SK-N-SH (cell line): ENCODE measurements at regions not wholly inside any gene's neighbourhood (a gene's known extent, or its start where the extent isn't known, plus 50 kb on each side); places are given as distances from the start of the nearest gene placed in this dataset.
A peak's percentile ranks its signal among the peaks of the same experiment; 100 is the strongest.

Experiments
- CTCF ChIA-PET: fragments of 300-600, 350-600 bp; formaldehyde crosslinking; extraction: SDS; loops from one replicate; lab custom pipeline; 2021; lab: Yijun Ruan, JAX
- POLR2A ChIA-PET: fragments of 350-600 bp; sonication (Branson Sonifier 250); formaldehyde crosslinking; extraction: SDS; loops from one replicate; lab custom pipeline; 2020; ENCODE audit warnings: antibody characterized with exemption, inconsistent platforms; lab: Yijun Ruan, JAX
- DNase-seq: peaks from one replicate; pipeline ENCODE4 v3.0.0; 2012
- H2AFZ ChIP-seq: fragments of 200-600 bp; sonication (generic); 2 replicates; pipeline ENCODE4 v1.8.1; 2016; ENCODE audit warnings: antibody characterized with exemption, mild to moderate bottlenecking, low read depth
- H3F3A ChIP-seq: fragments of 200-600 bp; sonication (generic); replicated peaks from 2 replicates; pipeline ENCODE3; 2016; ENCODE audit warnings: antibody characterized with exemption, mild to moderate bottlenecking; ENCODE audit not compliant: insufficient read depth
- H3K27ac ChIP-seq, 2 experiments: fragments of 200-500 bp in 1 of 2; fragments of 200-600 bp in 1 of 2; sonication (Bioruptor generic) in 1 of 2; sonication (generic), shearing (Covaris generic) in 1 of 2; 2 replicates each; pipeline versions ENCODE4 v1.5.1 to v1.6.1; 2014 to 2016; ENCODE audit warnings: low read depth in 2 of 2, inconsistent platforms in 1 of 2, low read length in 1 of 2, mild to moderate bottlenecking in 1 of 2, mixed read lengths in 1 of 2
- H3K27me3 ChIP-seq: fragments of 200-600 bp; sonication (generic), shearing (Covaris generic); 2 replicates; pipeline ENCODE4 v1.6.1; 2016; ENCODE audit warnings: mixed run types; ENCODE audit not compliant: insufficient read depth
- H3K36me3 ChIP-seq, 2 experiments: fragments of 200-500 bp in 1 of 2; fragments of 200-600 bp in 1 of 2; sonication (Bioruptor generic) in 1 of 2; sonication (generic) in 1 of 2; replicated peaks in 1 of 2; 2 replicates each; pipeline versions ENCODE3 to v1.5.1; 2014 to 2016; ENCODE audit warnings: low read length in 1 of 2, mild to moderate bottlenecking in 1 of 2; ENCODE audit not compliant: insufficient read depth in 2 of 2, control insufficient read depth in 1 of 2
- H3K4me1 ChIP-seq, 2 experiments: fragments of 200-500 bp in 1 of 2; fragments of 200-600 bp in 1 of 2; sonication (Bioruptor generic) in 1 of 2; sonication (generic), shearing (Covaris generic) in 1 of 2; 2 replicates each; pipeline versions ENCODE4 v1.5.1 to v1.6.1; 2014 to 2016; ENCODE audit warnings: low read depth in 1 of 2, low read length in 1 of 2, mixed run types in 1 of 2; ENCODE audit not compliant: insufficient read depth in 2 of 2, control insufficient read depth in 1 of 2
- H3K4me2 ChIP-seq: fragments of 200-600 bp; sonication (generic), shearing (Covaris generic); 2 replicates; pipeline ENCODE4 v1.6.1; 2017; ENCODE audit warnings: mixed run types
- H3K4me3 ChIP-seq, 2 experiments: fragments of 200-500 bp in 1 of 2; fragments of 200-600 bp in 1 of 2; sonication (Bioruptor generic) in 1 of 2; sonication (generic), shearing (Covaris generic) in 1 of 2; 2 replicates each; pipeline versions ENCODE4 v1.5.1 to v1.8.1; 2014 to 2016; ENCODE audit warnings: low read depth in 2 of 2, inconsistent platforms in 1 of 2, low read length in 1 of 2, mild to moderate bottlenecking in 1 of 2, mixed read lengths in 1 of 2, moderate library complexity in 1 of 2
- H3K79me2 ChIP-seq: fragments of 200-600 bp; sonication (generic); 2 replicates; pipeline ENCODE4 v1.8.1; 2017; ENCODE audit warnings: mild to moderate bottlenecking; ENCODE audit not compliant: insufficient read depth
- H3K9ac ChIP-seq: fragments of 200-600 bp; sonication (generic); 2 replicates; pipeline ENCODE4 v1.6.1; 2017; ENCODE audit warnings: mixed run types
- H3K9me2 ChIP-seq: fragments of 200-600 bp; sonication (generic); 2 replicates; pipeline ENCODE4 v1.6.1; 2017; ENCODE audit warnings: mixed run types
- H3K9me3 ChIP-seq: fragments of 200-600 bp; sonication (generic); 2 replicates; pipeline ENCODE4 v1.6.1; 2017; ENCODE audit warnings: mixed run types, mild to moderate bottlenecking, moderate library complexity
- H4K20me1 ChIP-seq: fragments of 200-600 bp; sonication (generic); 2 replicates; pipeline ENCODE4 v1.6.1; 2017; ENCODE audit warnings: mild to moderate bottlenecking, mixed run types; ENCODE audit not compliant: insufficient read depth
- CHD2 ChIP-seq: fragments of 150-350 bp; IDR thresholded peaks from 2 replicates; pipeline ENCODE4 v1.6.1; 2018; ENCODE audit warnings: low read length; ENCODE audit not compliant: partially characterized antibody
- ELF1 ChIP-seq: IDR thresholded peaks from 2 replicates; pipeline ENCODE4 v1.4.0; 2012
- EP300 ChIP-seq, 2 experiments: IDR thresholded peaks; 2 replicates each; pipeline versions ENCODE4 v1.4.0 to v1.6.1; 2012; ENCODE audit warnings: borderline replicate concordance in 1 of 2, low read depth in 1 of 2, low read length in 1 of 2
- EZH2phosphoT487 ChIP-seq: fragments of 200-600 bp; sonication (generic); IDR thresholded peaks from 2 replicates; pipeline ENCODE4 v1.6.1; 2017; ENCODE audit warnings: low read depth, mixed run types, mild to moderate bottlenecking, antibody characterized with exemption, moderate library complexity, borderline replicate concordance
- GABPA ChIP-seq: IDR thresholded peaks from 2 replicates; pipeline ENCODE4 v1.4.0; 2012; ENCODE audit warnings: low read depth, mild to moderate bottlenecking
- GATA2 ChIP-seq: sonication (generic); formaldehyde crosslinking; IDR thresholded peaks from 2 replicates; pipeline ENCODE4 v1.5.0; 2020; ENCODE audit warnings: mild to moderate bottlenecking, missing genetic modification reagents
- JUND ChIP-seq: IDR thresholded peaks from 2 replicates; pipeline ENCODE4 v1.4.0; 2012
- MXI1 ChIP-seq: IDR thresholded peaks from 2 replicates; pipeline ENCODE4 v1.6.1; 2012; ENCODE audit warnings: mild to moderate bottlenecking, low read depth, low read length, improper control_type of control experiment
- POLR2AphosphoS5 ChIP-seq: IDR thresholded peaks from 2 replicates; pipeline ENCODE4 v1.6.1; 2012; ENCODE audit warnings: low read depth, low read length
- RAD21 ChIP-seq: IDR thresholded peaks from 2 replicates; pipeline ENCODE4 v1.6.1; 2012; ENCODE audit warnings: mild to moderate bottlenecking, low read length
- RCOR1 ChIP-seq: fragments of 150-350 bp; IDR thresholded peaks from 2 replicates; pipeline ENCODE4 v1.6.1; 2017; ENCODE audit warnings: antibody characterized with exemption, low read length
- SMC3 ChIP-seq: IDR thresholded peaks from 2 replicates; pipeline ENCODE4 v1.6.1; 2012; ENCODE audit warnings: low read depth, low read length, improper control_type of control experiment
- TEAD4 ChIP-seq: IDR thresholded peaks from 2 replicates; pipeline ENCODE4 v1.4.0; 2012; ENCODE audit warnings: mild to moderate bottlenecking, borderline replicate concordance; ENCODE audit not compliant: insufficient read depth
- WGBS: methylation state at CpG from one replicate; pipeline ENCODE4 v1.1.6; 2017; ENCODE audit warnings: low lambda C conversion rate; 5-methylcytosine and 5-hydroxymethylcytosine counted together
- TF ChIP-seq, protein P1 (sequence below): fragments of 200-600 bp; sonication (generic); IDR thresholded peaks from 2 replicates; pipeline ENCODE4 v1.6.1; 2017; ENCODE audit warnings: antibody characterized with exemption, mild to moderate bottlenecking, moderate library complexity
- TF ChIP-seq, protein P2 (sequence below): fragments of 150-350 bp; IDR thresholded peaks from 2 replicates; pipeline ENCODE4 v1.6.1; 2016; ENCODE audit warnings: mild to moderate bottlenecking, low read depth, low read length
- TF ChIP-seq, protein P3 (sequence below): fragments of 150-350 bp; IDR thresholded peaks from 2 replicates; pipeline ENCODE4 v1.6.1; 2017; ENCODE audit warnings: antibody characterized with exemption, low read length, low read depth, borderline replicate concordance
- TF ChIP-seq, protein P4 (sequence below): IDR thresholded peaks from 2 replicates; pipeline ENCODE4 v1.4.0; 2012; ENCODE audit warnings: low read depth
- TF ChIP-seq, protein P5 (sequence below): IDR thresholded peaks from 2 replicates; pipeline ENCODE4 v1.4.0; 2012; ENCODE audit warnings: low read depth, borderline replicate concordance

DNA sequence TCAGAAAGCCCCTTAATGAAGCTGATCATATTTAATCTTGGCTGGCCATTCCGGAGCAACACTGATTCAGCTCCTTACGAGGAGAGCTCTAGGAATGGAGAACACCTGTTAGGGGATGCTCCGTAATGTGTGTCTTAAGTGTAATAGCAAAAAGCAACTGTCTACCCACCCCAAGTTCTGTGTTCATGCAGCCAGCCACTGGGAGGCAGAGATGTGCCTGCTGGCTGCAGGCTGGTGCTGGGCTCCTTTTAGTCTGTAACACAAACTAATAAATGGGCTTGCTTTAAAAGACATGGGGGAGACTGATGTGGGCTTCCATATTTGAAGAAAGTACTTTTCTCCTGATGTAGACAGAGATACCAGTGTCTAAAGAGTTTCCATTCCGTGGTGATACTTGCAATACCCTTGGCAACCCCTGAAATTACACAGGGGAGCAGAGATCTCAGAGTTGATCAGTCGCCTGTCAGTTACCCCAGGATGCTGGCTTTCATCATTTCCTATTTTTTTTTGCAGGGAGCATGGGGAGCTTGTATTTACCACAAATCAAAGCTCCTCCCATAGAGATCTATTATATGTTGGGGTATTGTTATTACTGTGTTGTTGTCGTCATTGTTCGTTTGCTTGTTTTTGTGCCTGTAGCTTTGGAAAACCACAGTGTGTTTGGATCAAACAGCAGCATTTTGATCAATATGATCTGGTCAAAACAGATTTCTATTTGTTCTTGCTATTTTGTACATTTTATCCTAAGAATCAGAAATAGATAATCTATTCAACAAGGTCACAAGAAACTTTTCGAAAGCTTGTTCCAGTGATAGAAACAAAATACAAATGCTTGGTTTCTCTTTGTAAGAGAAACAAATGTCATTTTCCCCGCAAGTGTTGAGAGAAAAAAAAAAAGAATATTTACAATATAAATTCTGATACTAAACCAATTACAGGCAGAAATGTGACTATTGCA, 65.8 kb downstream of the MTX3 start:
- Histone ChIP-seq H3K9ac (no peak overlapping the region), H3K9me2 (no peaks in the 10 kb centered on the region), H3K4me2 (no peak overlapping the region), H3K9me3 (no peaks in the 10 kb centered on the region), H2AFZ (no peak overlapping the region), H3K79me2 (no peaks in the 10 kb centered on the region), H3K27ac (no peak overlapping the region), H3K4me1 (peaks cover 0 to 2% of the 10 kb centered on the region in 2 experiments; a peak in 2 of 4 replicates), H4K20me1 (no peaks in the 10 kb centered on the region), H3K27me3 (no peaks in the 10 kb centered on the region; the same call in 1 of the 2 replicates), H3F3A (no peaks in the 10 kb centered on the region), H3K4me3 (no peak overlapping the region; a peak in 1 of 4 replicates), H3K36me3 (no peaks in the 10 kb centered on the region)
- TF ChIP-seq RAD21 = peak; percentile 51
- peak; percentile 64 for TF ChIP-seq SMC3
- TF ChIP-seq, protein P1, sequence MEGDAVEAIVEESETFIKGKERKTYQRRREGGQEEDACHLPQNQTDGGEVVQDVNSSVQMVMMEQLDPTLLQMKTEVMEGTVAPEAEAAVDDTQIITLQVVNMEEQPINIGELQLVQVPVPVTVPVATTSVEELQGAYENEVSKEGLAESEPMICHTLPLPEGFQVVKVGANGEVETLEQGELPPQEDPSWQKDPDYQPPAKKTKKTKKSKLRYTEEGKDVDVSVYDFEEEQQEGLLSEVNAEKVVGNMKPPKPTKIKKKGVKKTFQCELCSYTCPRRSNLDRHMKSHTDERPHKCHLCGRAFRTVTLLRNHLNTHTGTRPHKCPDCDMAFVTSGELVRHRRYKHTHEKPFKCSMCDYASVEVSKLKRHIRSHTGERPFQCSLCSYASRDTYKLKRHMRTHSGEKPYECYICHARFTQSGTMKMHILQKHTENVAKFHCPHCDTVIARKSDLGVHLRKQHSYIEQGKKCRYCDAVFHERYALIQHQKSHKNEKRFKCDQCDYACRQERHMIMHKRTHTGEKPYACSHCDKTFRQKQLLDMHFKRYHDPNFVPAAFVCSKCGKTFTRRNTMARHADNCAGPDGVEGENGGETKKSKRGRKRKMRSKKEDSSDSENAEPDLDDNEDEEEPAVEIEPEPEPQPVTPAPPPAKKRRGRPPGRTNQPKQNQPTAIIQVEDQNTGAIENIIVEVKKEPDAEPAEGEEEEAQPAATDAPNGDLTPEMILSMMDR = peak; percentile 42
- no peak for TF ChIP-seq GATA2 (CRISPR knock-in tag)
- ChIA-PET POLR2A (no interaction called here), CTCF (interaction anchor here (0.9 to 3.3 kb wide), 2 partner anchors 10 to 159 kb away, joined by 3 to 14 read pairs; no protein-coding TSS in a partner anchor)
- WGBS = 54% methylated on average over 9 of the region's 9 CpGs
- DNase-seq = no peak

DNA sequence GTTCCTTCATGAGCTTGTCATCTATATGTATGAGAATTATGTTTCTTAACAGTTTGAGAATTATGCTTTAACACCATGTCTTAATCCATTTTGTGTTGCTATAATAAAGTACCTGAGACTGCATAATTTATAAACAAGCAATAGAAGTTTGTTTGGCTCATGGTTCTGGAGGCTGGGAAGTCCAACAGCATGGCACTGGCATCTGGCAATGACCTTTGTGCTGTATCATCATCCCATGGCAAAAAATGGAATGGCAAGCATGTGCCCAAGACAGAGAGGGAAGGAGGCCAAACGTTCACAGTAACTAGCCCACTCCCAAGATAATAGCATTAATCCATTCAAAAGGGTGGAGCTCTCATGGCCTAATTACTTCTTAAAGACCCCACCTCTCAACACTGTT, 67.6 kb downstream of the MTX3 start:
- Histone ChIP-seq H4K20me1 (no peaks in the 10 kb centered on the region), H3K27ac (no peak overlapping the region), H3K9ac (no peak overlapping the region), H3K79me2 (no peaks in the 10 kb centered on the region), H3K4me3 (no peak overlapping the region), H3K27me3 (no peaks in the 10 kb centered on the region; the same call in 1 of the 2 replicates), H2AFZ (no peak overlapping the region), H3K4me2 (no peak overlapping the region), H3F3A (no peaks in the 10 kb centered on the region), H3K36me3 (no peaks in the 10 kb centered on the region), H3K9me2 (no peaks in the 10 kb centered on the region), H3K9me3 (no peaks in the 10 kb centered on the region), H3K4me1 (no peaks in the 10 kb centered on the region)
- ChIA-PET POLR2A (no interaction called here), CTCF (interaction anchor here (3.3 kb wide), 1 partner anchor 161 kb away, joined by 14 read pairs; no protein-coding TSS in a partner anchor)
- 0% methylated on average over 1 of the region's 1 CpG for WGBS
- no peak for DNase-seq
- TF ChIP-seq RCOR1 = no peak
- no peak for TF ChIP-seq TEAD4
- TF ChIP-seq JUND = no peak
- TF ChIP-seq, protein P2, sequence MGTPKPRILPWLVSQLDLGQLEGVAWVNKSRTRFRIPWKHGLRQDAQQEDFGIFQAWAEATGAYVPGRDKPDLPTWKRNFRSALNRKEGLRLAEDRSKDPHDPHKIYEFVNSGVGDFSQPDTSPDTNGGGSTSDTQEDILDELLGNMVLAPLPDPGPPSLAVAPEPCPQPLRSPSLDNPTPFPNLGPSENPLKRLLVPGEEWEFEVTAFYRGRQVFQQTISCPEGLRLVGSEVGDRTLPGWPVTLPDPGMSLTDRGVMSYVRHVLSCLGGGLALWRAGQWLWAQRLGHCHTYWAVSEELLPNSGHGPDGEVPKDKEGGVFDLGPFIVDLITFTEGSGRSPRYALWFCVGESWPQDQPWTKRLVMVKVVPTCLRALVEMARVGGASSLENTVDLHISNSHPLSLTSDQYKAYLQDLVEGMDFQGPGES = no peak
- TF ChIP-seq, protein P3, sequence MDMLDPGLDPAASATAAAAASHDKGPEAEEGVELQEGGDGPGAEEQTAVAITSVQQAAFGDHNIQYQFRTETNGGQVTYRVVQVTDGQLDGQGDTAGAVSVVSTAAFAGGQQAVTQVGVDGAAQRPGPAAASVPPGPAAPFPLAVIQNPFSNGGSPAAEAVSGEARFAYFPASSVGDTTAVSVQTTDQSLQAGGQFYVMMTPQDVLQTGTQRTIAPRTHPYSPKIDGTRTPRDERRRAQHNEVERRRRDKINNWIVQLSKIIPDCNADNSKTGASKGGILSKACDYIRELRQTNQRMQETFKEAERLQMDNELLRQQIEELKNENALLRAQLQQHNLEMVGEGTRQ = no peak
- no peak for TF ChIP-seq GABPA
- no peak for TF ChIP-seq EZH2phosphoT487
- TF ChIP-seq CHD2 = no peak
- no peak for TF ChIP-seq SMC3
- no peak for TF ChIP-seq GATA2 (CRISPR knock-in tag)
- TF ChIP-seq EP300 (IDR thresholded peaks at IDR 0.05; ENCODE audit: borderline replicate concordance in 1 of 2, low read depth in 1 of 2, low read length in 1 of 2) = no peak
- TF ChIP-seq, protein P1 = no peak
- TF ChIP-seq, protein P4, sequence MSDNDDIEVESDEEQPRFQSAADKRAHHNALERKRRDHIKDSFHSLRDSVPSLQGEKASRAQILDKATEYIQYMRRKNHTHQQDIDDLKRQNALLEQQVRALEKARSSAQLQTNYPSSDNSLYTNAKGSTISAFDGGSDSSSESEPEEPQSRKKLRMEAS = no peak
- TF ChIP-seq, protein P5, sequence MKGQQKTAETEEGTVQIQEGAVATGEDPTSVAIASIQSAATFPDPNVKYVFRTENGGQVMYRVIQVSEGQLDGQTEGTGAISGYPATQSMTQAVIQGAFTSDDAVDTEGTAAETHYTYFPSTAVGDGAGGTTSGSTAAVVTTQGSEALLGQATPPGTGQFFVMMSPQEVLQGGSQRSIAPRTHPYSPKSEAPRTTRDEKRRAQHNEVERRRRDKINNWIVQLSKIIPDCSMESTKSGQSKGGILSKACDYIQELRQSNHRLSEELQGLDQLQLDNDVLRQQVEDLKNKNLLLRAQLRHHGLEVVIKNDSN = no peak
- TF ChIP-seq POLR2AphosphoS5 = no peak
- no peak for TF ChIP-seq RAD21
- no peak for TF ChIP-seq MXI1
- TF ChIP-seq ELF1 = no peak
